SU-DHL-6 (cell line): ENCODE measurements at regions not wholly inside any gene's neighbourhood (a gene's known extent, or its start where the extent isn't known, plus 50 kb on each side); places are given as distances from the start of the nearest gene placed in this dataset.

Experiments
- H2AFZ ChIP-seq: fragments of 200-600 bp; sonication (generic); 2 replicates; pipeline ENCODE4 v1.6.1; 2014; ENCODE audit warnings: low read depth, mild to moderate bottlenecking, moderate library complexity, mixed read lengths, antibody characterized with exemption, low read length; ENCODE audit not compliant: severe bottlenecking
- H3F3A ChIP-seq: fragments of 200-600 bp; shearing (Covaris generic); 2 replicates; pipeline ENCODE4 v1.6.0; 2016; ENCODE audit warnings: antibody characterized with exemption, mild to moderate bottlenecking; ENCODE audit not compliant: insufficient read depth
- H3K27ac ChIP-seq: fragments of 200-600 bp; sonication (generic); 2 replicates; pipeline ENCODE4 v1.5.1; 2016; ENCODE audit warnings: low read depth, mild to moderate bottlenecking, low read length, moderate library complexity, mixed read lengths
- H3K27me3 ChIP-seq: fragments of 200-600 bp; sonication (generic), shearing (Covaris generic); 2 replicates; pipeline ENCODE4 v1.6.0; 2014; ENCODE audit warnings: mild to moderate bottlenecking, low read length
- H3K36me3 ChIP-seq: fragments of 200-600 bp; sonication (generic); 2 replicates; pipeline ENCODE4 v1.6.1; 2014; ENCODE audit warnings: mild to moderate bottlenecking, low read length, mixed read lengths
- H3K4me2 ChIP-seq: fragments of 300-600, 200-600 bp; shearing (Covaris generic), sonication (generic); 2 replicates; pipeline ENCODE4 v1.6.0; 2014; ENCODE audit warnings: low read length, low read depth, mild to moderate bottlenecking; ENCODE audit not compliant: poor library complexity, severe bottlenecking
- H3K4me3 ChIP-seq: fragments of 200-600 bp; sonication (generic); 2 replicates; pipeline ENCODE4 v1.5.1; 2014; ENCODE audit warnings: antibody characterized with exemption, low read length, mild to moderate bottlenecking, mixed read lengths; ENCODE audit not compliant: insufficient read depth, poor library complexity, severe bottlenecking
- H3K79me2 ChIP-seq: fragments of 200-600 bp; sonication (generic); 2 replicates; pipeline ENCODE4 v1.6.1; 2014; ENCODE audit warnings: mild to moderate bottlenecking, low read length, moderate library complexity; ENCODE audit not compliant: insufficient read depth
- H3K9ac ChIP-seq: fragments of 200-600 bp; sonication (generic); 2 replicates; pipeline ENCODE4 v1.7.0; 2014; ENCODE audit warnings: mild to moderate bottlenecking, low read length
- H3K9me2 ChIP-seq: fragments of 200-600 bp; sonication (generic); replicated peaks from 2 replicates; pipeline ENCODE4 v1.6.1; 2014; ENCODE audit warnings: low read length; ENCODE audit not compliant: insufficient read depth
- H3K9me3 ChIP-seq: fragments of 200-600 bp; sonication (generic); 2 replicates; pipeline ENCODE4 v1.6.1; 2014; ENCODE audit warnings: low read length, mixed read lengths; ENCODE audit not compliant: insufficient read depth
- H4K20me1 ChIP-seq: fragments of 200-600 bp; sonication (generic); 2 replicates; pipeline ENCODE4 v1.6.1; 2014; ENCODE audit warnings: low read depth, mild to moderate bottlenecking, antibody characterized with exemption, low read length, moderate library complexity, mixed read lengths
- EZH2phosphoT487 ChIP-seq: fragments of 200-600 bp; sonication (generic), shearing (Covaris generic); conservative IDR thresholded peaks from 2 replicates; pipeline ENCODE4 v1.6.1; 2018; ENCODE audit warnings: mild to moderate bottlenecking, antibody characterized with exemption, low read length, moderate library complexity, mixed read lengths
- TF ChIP-seq, protein P1 (sequence below): fragments of 200-600 bp; sonication (generic); IDR thresholded peaks from one replicate; pipeline ENCODE4 v1.5.1; 2017; ENCODE audit warnings: antibody characterized with exemption, mild to moderate bottlenecking, low read length, moderate library complexity; ENCODE audit not compliant: insufficient read depth, poor library complexity, severe bottlenecking

DNA sequence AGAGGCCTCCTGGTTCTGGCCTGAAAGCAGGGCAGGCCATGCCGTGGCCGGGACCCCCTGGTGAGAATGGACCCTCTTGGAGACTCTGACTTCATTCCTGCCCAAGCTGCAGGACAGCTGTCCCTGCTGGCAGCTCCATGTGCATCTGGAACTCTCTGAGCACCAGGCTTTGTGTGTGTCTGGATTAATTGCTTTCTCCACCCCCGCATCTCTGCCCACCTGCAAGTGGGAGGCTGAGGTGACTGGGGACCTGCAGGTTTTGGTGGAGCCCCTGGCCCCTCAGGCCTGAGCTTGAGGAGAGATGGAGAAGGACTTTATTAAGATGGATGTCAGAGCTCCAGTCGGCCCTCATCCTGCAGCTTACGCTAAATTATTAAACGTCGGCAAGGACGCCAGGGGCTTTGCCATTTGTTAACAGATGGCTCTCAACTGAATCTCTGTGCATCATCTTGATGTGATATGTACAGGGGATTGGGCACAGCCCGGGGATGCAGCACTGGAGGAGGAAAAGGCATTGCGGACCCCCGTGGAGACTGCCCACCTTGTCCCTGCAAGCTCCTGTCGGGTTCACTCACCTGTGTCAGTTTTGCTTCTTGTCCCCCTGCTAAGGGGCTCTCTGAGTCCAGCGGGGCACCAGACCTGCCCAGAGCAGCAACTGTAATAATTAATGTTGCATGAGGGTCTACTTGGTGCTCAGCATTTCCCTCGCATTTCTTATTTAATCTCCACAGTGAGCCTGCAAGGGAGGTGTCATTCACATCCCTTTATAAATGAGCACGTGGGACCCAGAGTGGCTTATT, 154.1 kb upstream of the RPL38 start:
- Histone ChIP-seq H3K27ac (no peak overlapping the region), H3K4me2 (no peak overlapping the region), H3K4me3 (no peak overlapping the region), H3K36me3 (no peaks in the 10 kb centered on the region), H3K79me2 (no peaks in the 10 kb centered on the region), H3K27me3 (no peaks in the 10 kb centered on the region), H3K9me3 (no peaks in the 10 kb centered on the region), H2AFZ (no peak overlapping the region), H3F3A (no peaks in the 10 kb centered on the region), H3K9ac (no peak overlapping the region), H3K9me2 (no peaks in the 10 kb centered on the region), H4K20me1 (no peaks in the 10 kb centered on the region)
- no peak for TF ChIP-seq EZH2phosphoT487
- TF ChIP-seq, protein P1, sequence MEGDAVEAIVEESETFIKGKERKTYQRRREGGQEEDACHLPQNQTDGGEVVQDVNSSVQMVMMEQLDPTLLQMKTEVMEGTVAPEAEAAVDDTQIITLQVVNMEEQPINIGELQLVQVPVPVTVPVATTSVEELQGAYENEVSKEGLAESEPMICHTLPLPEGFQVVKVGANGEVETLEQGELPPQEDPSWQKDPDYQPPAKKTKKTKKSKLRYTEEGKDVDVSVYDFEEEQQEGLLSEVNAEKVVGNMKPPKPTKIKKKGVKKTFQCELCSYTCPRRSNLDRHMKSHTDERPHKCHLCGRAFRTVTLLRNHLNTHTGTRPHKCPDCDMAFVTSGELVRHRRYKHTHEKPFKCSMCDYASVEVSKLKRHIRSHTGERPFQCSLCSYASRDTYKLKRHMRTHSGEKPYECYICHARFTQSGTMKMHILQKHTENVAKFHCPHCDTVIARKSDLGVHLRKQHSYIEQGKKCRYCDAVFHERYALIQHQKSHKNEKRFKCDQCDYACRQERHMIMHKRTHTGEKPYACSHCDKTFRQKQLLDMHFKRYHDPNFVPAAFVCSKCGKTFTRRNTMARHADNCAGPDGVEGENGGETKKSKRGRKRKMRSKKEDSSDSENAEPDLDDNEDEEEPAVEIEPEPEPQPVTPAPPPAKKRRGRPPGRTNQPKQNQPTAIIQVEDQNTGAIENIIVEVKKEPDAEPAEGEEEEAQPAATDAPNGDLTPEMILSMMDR, result no peak

DNA sequence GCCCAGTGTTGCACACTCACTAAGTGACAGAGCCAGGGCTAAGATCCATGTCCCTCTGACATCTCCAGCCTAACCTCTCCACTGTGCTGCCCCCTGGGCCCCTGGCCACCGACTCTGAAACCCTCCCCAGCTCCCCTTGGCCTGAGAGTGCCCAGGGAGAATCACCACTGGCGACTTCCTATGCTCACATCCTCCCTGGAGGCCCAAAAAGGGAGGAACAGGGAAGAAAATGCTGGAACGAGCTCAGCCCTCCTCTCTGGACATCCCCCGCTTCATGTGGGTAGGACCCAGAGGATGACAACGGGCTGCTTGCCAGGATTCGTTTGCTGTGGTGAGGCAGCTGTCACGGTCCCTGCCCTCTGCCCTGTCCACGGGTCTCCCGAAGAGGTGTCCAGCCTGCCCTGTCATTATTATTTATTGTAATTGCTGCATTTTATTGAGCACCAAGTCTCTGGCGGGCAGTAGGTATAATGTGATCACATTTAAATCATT, 153.5 kb upstream of the RPL38 start:
- Histone ChIP-seq H3K9me2 (no peaks in the 10 kb centered on the region), H3K27me3 (no peaks in the 10 kb centered on the region), H4K20me1 (no peaks in the 10 kb centered on the region), H3K36me3 (no peaks in the 10 kb centered on the region), H3K9me3 (no peaks in the 10 kb centered on the region), H3K27ac (no peak overlapping the region), H3K79me2 (no peaks in the 10 kb centered on the region), H3K9ac (no peak overlapping the region), H2AFZ (no peak overlapping the region), H3F3A (no peaks in the 10 kb centered on the region), H3K4me3 (no peak overlapping the region), H3K4me2 (no peak overlapping the region)
- no peak for TF ChIP-seq EZH2phosphoT487
- TF ChIP-seq, protein P1, result no peak

DNA sequence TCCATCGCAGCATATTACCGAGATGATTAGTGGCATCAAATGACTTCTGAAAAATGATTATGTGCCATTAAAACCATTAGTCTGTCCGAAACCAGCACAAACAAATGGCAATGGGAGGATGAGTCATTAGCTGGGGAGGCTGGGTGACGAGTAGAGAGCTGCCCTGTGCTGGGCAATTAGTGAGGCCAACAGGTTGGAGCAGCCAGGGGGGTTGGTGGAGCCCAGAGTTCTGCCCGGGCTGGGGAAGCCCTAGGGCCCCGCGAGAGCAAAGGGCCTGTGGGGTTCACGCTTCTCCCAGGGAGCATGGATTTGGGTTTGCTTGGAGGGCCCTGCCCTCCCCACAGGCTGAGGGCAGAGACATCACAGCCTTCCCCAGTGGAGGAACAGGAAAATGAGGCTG, 152.1 kb upstream of the RPL38 start:
- H3K27me3 ChIP-seq, result no peaks in the 10 kb centered on the region

More for the DNA sequence above, 152.1 kb upstream of the RPL38 start:
- Histone ChIP-seq H4K20me1 (no peaks in the 10 kb centered on the region), H3K4me2 (no peak overlapping the region), H2AFZ (no peak overlapping the region), H3K79me2 (no peaks in the 10 kb centered on the region), H3K36me3 (no peaks in the 10 kb centered on the region), H3K9ac (no peak overlapping the region), H3K4me3 (no peak overlapping the region), H3F3A (no peaks in the 10 kb centered on the region), H3K9me2 (no peaks in the 10 kb centered on the region), H3K9me3 (no peaks in the 10 kb centered on the region), H3K27ac (no peak overlapping the region)
- TF ChIP-seq, protein P1, result no peak
- no peak for TF ChIP-seq EZH2phosphoT487
